HFFc6 (cell line): ENCODE measurements at regions not wholly inside any gene's neighbourhood (a gene's known extent, or its start where the extent isn't known, plus 50 kb on each side); places are given as distances from the start of the nearest gene placed in this dataset.

Experiments used
- DNase-seq: peaks from one replicate; pipeline ENCODE4 v3.0.0-alpha.2; 2018
- H3K27ac Mint-ChIP-seq: 2 replicates; pipeline ENCODE4 v1.8.0; 2020; ENCODE audit warnings: mild to moderate bottlenecking, mixed read lengths
- H3K27me3 Mint-ChIP-seq: 2 replicates; pipeline ENCODE4 v1.8.0; 2021; ENCODE audit warnings: mild to moderate bottlenecking, moderate library complexity, mixed read lengths; ENCODE audit not compliant: insufficient read depth
- H3K36me3 Mint-ChIP-seq: 2 replicates; pipeline ENCODE4 v1.8.0; 2021; ENCODE audit warnings: low read depth, mixed read lengths
- H3K4me1 Mint-ChIP-seq: 2 replicates; pipeline ENCODE4 v1.8.0; 2020; ENCODE audit warnings: low read depth, mixed read lengths
- H3K4me3 Mint-ChIP-seq: 2 replicates; pipeline ENCODE4 v1.8.0; 2020; ENCODE audit warnings: mild to moderate bottlenecking, moderate library complexity, mixed read lengths
- H3K9me3 Mint-ChIP-seq: 2 replicates; pipeline ENCODE4 v1.8.0; 2020; ENCODE audit warnings: mild to moderate bottlenecking, mixed read lengths
- CTCF ChIP-seq: fragments of 200-600 bp; sonication (generic); IDR thresholded peaks from 2 replicates; pipeline ENCODE4 v1.5.0; 2021; ENCODE audit warnings: antibody characterized with exemption, mild to moderate bottlenecking

- no peak overlapping the region for H3K27ac Mint-ChIP-seq
- no peak for TF ChIP-seq CTCF
- H3K9me3 Mint-ChIP-seq = peaks cover 35% of the 10 kb centered on the region
- H3K4me3 Mint-ChIP-seq = no peak overlapping the region
- DNase-seq = no peak
- no peaks in the 10 kb centered on the region for H3K4me1 Mint-ChIP-seq
- no peaks in the 10 kb centered on the region; the same call in none of the 2 replicates for H3K27me3 Mint-ChIP-seq
- H3K36me3 Mint-ChIP-seq = no peaks in the 10 kb centered on the region
These were observed 719.4 kb downstream of the MAT2B start for GRCh38 chr5:164224772-164225171.

- no peak for TF ChIP-seq CTCF
- Mint-ChIP-seq H3K27me3 (no peaks in the 10 kb centered on the region; the same call in 1 of the 2 replicates), H3K27ac (no peak overlapping the region), H3K4me1 (no peaks in the 10 kb centered on the region), H3K36me3 (no peaks in the 10 kb centered on the region), H3K4me3 (no peak overlapping the region), H3K9me3 (peaks cover 23% of the 10 kb centered on the region)
- no peak for DNase-seq
These were observed 724.9 kb downstream of the MAT2B start for GRCh38 chr5:164230341-164230740.

- Mint-ChIP-seq H3K9me3 (peaks cover 10% of the 10 kb centered on the region), H3K27me3 (no peaks in the 10 kb centered on the region), H3K4me1 (no peaks in the 10 kb centered on the region), H3K36me3 (no peaks in the 10 kb centered on the region), H3K4me3 (no peak overlapping the region), H3K27ac (no peak overlapping the region)
- no peak for TF ChIP-seq CTCF
- DNase-seq = no peak
These were observed 728.4 kb downstream of the MAT2B start for GRCh38 chr5:164233791-164234190.

- no peak for TF ChIP-seq CTCF
- no peak overlapping the region for H3K27ac Mint-ChIP-seq
- no peaks in the 10 kb centered on the region for H3K36me3 Mint-ChIP-seq
- no peaks in the 10 kb centered on the region for H3K27me3 Mint-ChIP-seq
- H3K4me3 Mint-ChIP-seq = no peak overlapping the region
- DNase-seq = no peak
- H3K4me1 Mint-ChIP-seq = no peaks in the 10 kb centered on the region
- peaks cover 7% of the 10 kb centered on the region; the same call in 1 of the 2 replicates for H3K9me3 Mint-ChIP-seq
These were observed 728.9 kb downstream of the MAT2B start for GRCh38 chr5:164234321-164234720.

GRCh38 chr5:164235300-164235891 lies 730.0 kb downstream of the MAT2B start:
- no peak for DNase-seq

More at GRCh38 chr5:164235300-164235891, 730.0 kb downstream of the MAT2B start:
- no peaks in the 10 kb centered on the region for H3K4me1 Mint-ChIP-seq
- no peak for TF ChIP-seq CTCF
- H3K36me3 Mint-ChIP-seq = no peaks in the 10 kb centered on the region
- H3K27ac Mint-ChIP-seq = no peak overlapping the region
- no peak overlapping the region for H3K4me3 Mint-ChIP-seq
- peaks cover 7% of the 10 kb centered on the region; the same call in 1 of the 2 replicates for H3K9me3 Mint-ChIP-seq
- no peaks in the 10 kb centered on the region for H3K27me3 Mint-ChIP-seq
